Activated T-cell treated with anti-CD3 and anti-CD28 coated beads, Interleukin-2, amount 50 U/mL, for 4 hours (primary cell): ENCODE measurements at regions not wholly inside any gene's neighbourhood (a gene's known extent, or its start where the extent isn't known, plus 50 kb on each side); places are given as distances from the start of the nearest gene placed in this dataset.
"Not testable (repeated sequence)": the region's sequence is repeated elsewhere in the genome, so short reads cannot be mapped to it uniquely, and the experiment has no call there.

Experiments used
- ATAC-seq, 2 donors: fragments of 200-7000 bp; cut with Tn5 transposase; one replicate each; pipeline ENCODE4 v1.10.0; 2021
- DNase-seq: peaks from one replicate; pipeline ENCODE4 v3.0.0-alpha.2; 2020
- H3K27me3 Mint-ChIP-seq: one replicate; pipeline ENCODE4 v1.8.0; 2021; ENCODE audit warnings: low read depth, mixed read lengths
- H3K36me3 Mint-ChIP-seq: one replicate; pipeline ENCODE4 v1.8.0; 2022; ENCODE audit warnings: mixed read lengths; ENCODE audit not compliant: insufficient read depth
- H3K4me1 Mint-ChIP-seq: one replicate; pipeline ENCODE4 v1.8.0; 2021; ENCODE audit warnings: low read depth, mixed read lengths
- H3K4me3 Mint-ChIP-seq: one replicate; pipeline ENCODE4 v1.8.0; 2021; ENCODE audit warnings: mild to moderate bottlenecking, moderate library complexity, mixed read lengths
- H3K9me3 Mint-ChIP-seq: one replicate; pipeline ENCODE4 v1.8.0; 2021; ENCODE audit warnings: mixed read lengths

GRCh38 chr9:135186248-135187164 is 99.0 kb downstream of the OLFM1 start:
- Mint-ChIP-seq H3K36me3 (no peaks in the 10 kb centered on the region), H3K4me1 (no peaks in the 10 kb centered on the region), H3K27me3 (peaks cover 5% of the 10 kb centered on the region), H3K4me3 (no peak overlapping the region), H3K9me3 (no peaks in the 10 kb centered on the region)
- ATAC-seq = no peak
- no peak for DNase-seq

- ATAC-seq = no peak
- DNase-seq = no peak
- H3K36me3 Mint-ChIP-seq = no peaks in the 10 kb centered on the region
- no peaks in the 10 kb centered on the region for H3K9me3 Mint-ChIP-seq
- no peak overlapping the region for H3K4me3 Mint-ChIP-seq
- H3K4me1 Mint-ChIP-seq = no peaks in the 10 kb centered on the region
- H3K27me3 Mint-ChIP-seq = peaks cover 5% of the 10 kb centered on the region
These were observed 99.9 kb downstream of the OLFM1 start for GRCh38 chr9:135187365-135187764.

- no peaks in the 10 kb centered on the region for H3K9me3 Mint-ChIP-seq
- no peaks in the 10 kb centered on the region for H3K36me3 Mint-ChIP-seq
- no peak overlapping the region for H3K4me3 Mint-ChIP-seq
- H3K27me3 Mint-ChIP-seq = peaks cover 14% of the 10 kb centered on the region
- ATAC-seq = no peak
- no peak for DNase-seq
- no peaks in the 10 kb centered on the region for H3K4me1 Mint-ChIP-seq
These were observed 101.2 kb downstream of the OLFM1 start for GRCh38 chr9:135188681-135189151.

GRCh38 chr9:135189497-135189896 is 102.0 kb downstream of the OLFM1 start:
- no peak for DNase-seq
- H3K4me1 Mint-ChIP-seq = no peaks in the 10 kb centered on the region
- no peaks in the 10 kb centered on the region for H3K9me3 Mint-ChIP-seq

GRCh38 chr9:135190789-135191577 is 103.5 kb downstream of the OLFM1 start:
- ATAC-seq = no peak
- Mint-ChIP-seq H3K36me3 (no peaks in the 10 kb centered on the region), H3K27me3 (peaks cover 14% of the 10 kb centered on the region), H3K9me3 (no peaks in the 10 kb centered on the region), H3K4me3 (no peak overlapping the region), H3K4me1 (no peaks in the 10 kb centered on the region)
- no peak for DNase-seq

More at GRCh38 chr9:135189497-135189896, 102.0 kb downstream of the OLFM1 start:
- Mint-ChIP-seq H3K27me3 (peaks cover 14% of the 10 kb centered on the region), H3K4me3 (no peak overlapping the region), H3K36me3 (no peaks in the 10 kb centered on the region)
- no peak for ATAC-seq

GRCh38 chr9:135192686-135193085 is 105.2 kb downstream of the OLFM1 start:
- ATAC-seq = no peak
- Mint-ChIP-seq H3K4me1 (no peaks in the 10 kb centered on the region), H3K27me3 (peaks cover 14% of the 10 kb centered on the region), H3K4me3 (no peak overlapping the region), H3K9me3 (no peaks in the 10 kb centered on the region), H3K36me3 (no peaks in the 10 kb centered on the region)
- DNase-seq = no peak

- not testable (repeated sequence) for ATAC-seq
- peaks cover 26% of the 10 kb centered on the region for H3K27me3 Mint-ChIP-seq
These were observed 108.5 kb downstream of the OLFM1 start for GRCh38 chr9:135195975-135196374.

GRCh38 chr9:135196474-135196873 is 109.0 kb downstream of the OLFM1 start:
- ATAC-seq = no peak
- Mint-ChIP-seq H3K4me3 (no peak overlapping the region), H3K9me3 (no peaks in the 10 kb centered on the region), H3K4me1 (no peaks in the 10 kb centered on the region), H3K36me3 (no peaks in the 10 kb centered on the region), H3K27me3 (peaks cover 24% of the 10 kb centered on the region)
- no peak for DNase-seq

More at GRCh38 chr9:135195975-135196374, 108.5 kb downstream of the OLFM1 start:
- H3K9me3 Mint-ChIP-seq, H3K4me1 Mint-ChIP-seq, DNase-seq, H3K36me3 Mint-ChIP-seq, H3K4me3 Mint-ChIP-seq: not testable (repeated sequence)

GRCh38 chr9:135198144-135198543 is 110.7 kb downstream of the OLFM1 start:
- ATAC-seq (no peak), DNase-seq (no peak)
- H3K27me3 Mint-ChIP-seq = peaks cover 20% of the 10 kb centered on the region
- H3K4me3 Mint-ChIP-seq = no peak overlapping the region
- no peaks in the 10 kb centered on the region for H3K36me3 Mint-ChIP-seq
- H3K9me3 Mint-ChIP-seq = no peaks in the 10 kb centered on the region
- H3K4me1 Mint-ChIP-seq = no peaks in the 10 kb centered on the region

GRCh38 chr9:135198586-135199285 is 111.3 kb downstream of the OLFM1 start:
- H3K36me3 Mint-ChIP-seq = no peaks in the 10 kb centered on the region
- no peaks in the 10 kb centered on the region for H3K9me3 Mint-ChIP-seq
- no peak overlapping the region for H3K4me3 Mint-ChIP-seq
- no peak for ATAC-seq
- H3K4me1 Mint-ChIP-seq = no peaks in the 10 kb centered on the region
- DNase-seq = no peak
- peaks cover 15% of the 10 kb centered on the region for H3K27me3 Mint-ChIP-seq

GRCh38 chr9:135199489-135199888 is 112.0 kb downstream of the OLFM1 start:
- Mint-ChIP-seq H3K9me3 (no peaks in the 10 kb centered on the region), H3K27me3 (peaks cover 15% of the 10 kb centered on the region)
- ATAC-seq = no peak

GRCh38 chr9:135201711-135202110 is 114.2 kb downstream of the OLFM1 start:
- ATAC-seq (no peak), DNase-seq (no peak)
- H3K27me3 Mint-ChIP-seq = peaks cover 15% of the 10 kb centered on the region
- H3K9me3 Mint-ChIP-seq = no peaks in the 10 kb centered on the region
- no peaks in the 10 kb centered on the region for H3K36me3 Mint-ChIP-seq
- H3K4me1 Mint-ChIP-seq = no peaks in the 10 kb centered on the region
- H3K4me3 Mint-ChIP-seq = no peak overlapping the region

More at GRCh38 chr9:135199489-135199888, 112.0 kb downstream of the OLFM1 start:
- H3K4me3 Mint-ChIP-seq = no peak overlapping the region
- no peaks in the 10 kb centered on the region for H3K36me3 Mint-ChIP-seq
- H3K4me1 Mint-ChIP-seq = no peaks in the 10 kb centered on the region
- no peak for DNase-seq

- Mint-ChIP-seq H3K36me3 (no peaks in the 10 kb centered on the region), H3K4me3 (no peak overlapping the region), H3K27me3 (peaks cover 8% of the 10 kb centered on the region), H3K9me3 (no peaks in the 10 kb centered on the region), H3K4me1 (no peaks in the 10 kb centered on the region)
- DNase-seq (no peak), ATAC-seq (no peak)
These were observed 116.7 kb downstream of the OLFM1 start for GRCh38 chr9:135204177-135204576.

GRCh38 chr9:135209136-135209535 is 121.7 kb downstream of the OLFM1 start:
- DNase-seq = no peak
- Mint-ChIP-seq H3K9me3 (peaks cover 5% of the 10 kb centered on the region), H3K36me3 (no peaks in the 10 kb centered on the region), H3K4me3 (no peak overlapping the region), H3K27me3 (peaks cover 7% of the 10 kb centered on the region), H3K4me1 (no peaks in the 10 kb centered on the region)
- ATAC-seq = no peak
